ENCODE measurements at regions not wholly inside any gene's neighbourhood (a gene's known extent, or its start where the extent isn't known, plus 50 kb on each side); places are given as distances from the start of the nearest gene placed in this dataset.
"Not testable (repeated sequence)": the region's sequence is repeated elsewhere in the genome, so short reads cannot be mapped to it uniquely, and the experiment has no call there.

- TF ChIP-seq, protein P1, sequence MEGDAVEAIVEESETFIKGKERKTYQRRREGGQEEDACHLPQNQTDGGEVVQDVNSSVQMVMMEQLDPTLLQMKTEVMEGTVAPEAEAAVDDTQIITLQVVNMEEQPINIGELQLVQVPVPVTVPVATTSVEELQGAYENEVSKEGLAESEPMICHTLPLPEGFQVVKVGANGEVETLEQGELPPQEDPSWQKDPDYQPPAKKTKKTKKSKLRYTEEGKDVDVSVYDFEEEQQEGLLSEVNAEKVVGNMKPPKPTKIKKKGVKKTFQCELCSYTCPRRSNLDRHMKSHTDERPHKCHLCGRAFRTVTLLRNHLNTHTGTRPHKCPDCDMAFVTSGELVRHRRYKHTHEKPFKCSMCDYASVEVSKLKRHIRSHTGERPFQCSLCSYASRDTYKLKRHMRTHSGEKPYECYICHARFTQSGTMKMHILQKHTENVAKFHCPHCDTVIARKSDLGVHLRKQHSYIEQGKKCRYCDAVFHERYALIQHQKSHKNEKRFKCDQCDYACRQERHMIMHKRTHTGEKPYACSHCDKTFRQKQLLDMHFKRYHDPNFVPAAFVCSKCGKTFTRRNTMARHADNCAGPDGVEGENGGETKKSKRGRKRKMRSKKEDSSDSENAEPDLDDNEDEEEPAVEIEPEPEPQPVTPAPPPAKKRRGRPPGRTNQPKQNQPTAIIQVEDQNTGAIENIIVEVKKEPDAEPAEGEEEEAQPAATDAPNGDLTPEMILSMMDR (IDR thresholded peaks at IDR 0.05) = not testable (repeated sequence)
- not testable (repeated sequence) for TF ChIP-seq POLR2A (IDR thresholded peaks at IDR 0.05)
Observed at GRCh38 chr2:11088821-11089220, 66.4 kb upstream of the SLC66A3 start.

Data from uterus (tissue), 2 donors.